ENCODE measurements at regions not wholly inside any gene's neighbourhood (a gene's known extent, or its start where the extent isn't known, plus 50 kb on each side); places are given as distances from the start of the nearest gene placed in this dataset.

DNA sequence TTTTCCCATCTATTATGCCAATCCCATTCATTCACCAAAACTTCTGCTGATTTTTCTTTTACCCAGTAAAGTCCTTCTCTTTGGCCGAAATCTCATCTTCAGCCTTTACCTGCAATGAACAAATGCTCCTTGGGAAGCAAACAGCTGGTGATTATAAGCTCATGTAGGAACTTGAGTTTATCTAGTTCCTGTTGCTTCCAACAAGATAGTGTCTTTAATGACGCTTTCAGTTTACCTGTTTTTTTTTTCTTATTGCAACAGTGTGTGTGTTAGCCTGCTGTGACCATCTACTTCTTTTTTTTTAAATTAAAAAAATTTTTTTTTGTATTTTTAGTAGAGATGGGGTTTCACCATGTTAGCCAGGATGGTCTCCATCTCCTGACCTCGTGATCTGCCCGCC lies 156.0 kb downstream of the CD47 start:
- TF ChIP-seq, protein P1, sequence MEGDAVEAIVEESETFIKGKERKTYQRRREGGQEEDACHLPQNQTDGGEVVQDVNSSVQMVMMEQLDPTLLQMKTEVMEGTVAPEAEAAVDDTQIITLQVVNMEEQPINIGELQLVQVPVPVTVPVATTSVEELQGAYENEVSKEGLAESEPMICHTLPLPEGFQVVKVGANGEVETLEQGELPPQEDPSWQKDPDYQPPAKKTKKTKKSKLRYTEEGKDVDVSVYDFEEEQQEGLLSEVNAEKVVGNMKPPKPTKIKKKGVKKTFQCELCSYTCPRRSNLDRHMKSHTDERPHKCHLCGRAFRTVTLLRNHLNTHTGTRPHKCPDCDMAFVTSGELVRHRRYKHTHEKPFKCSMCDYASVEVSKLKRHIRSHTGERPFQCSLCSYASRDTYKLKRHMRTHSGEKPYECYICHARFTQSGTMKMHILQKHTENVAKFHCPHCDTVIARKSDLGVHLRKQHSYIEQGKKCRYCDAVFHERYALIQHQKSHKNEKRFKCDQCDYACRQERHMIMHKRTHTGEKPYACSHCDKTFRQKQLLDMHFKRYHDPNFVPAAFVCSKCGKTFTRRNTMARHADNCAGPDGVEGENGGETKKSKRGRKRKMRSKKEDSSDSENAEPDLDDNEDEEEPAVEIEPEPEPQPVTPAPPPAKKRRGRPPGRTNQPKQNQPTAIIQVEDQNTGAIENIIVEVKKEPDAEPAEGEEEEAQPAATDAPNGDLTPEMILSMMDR (IDR thresholded peaks at IDR 0.05 in 4 of 5, conservative IDR thresholded peaks at IDR 0.05 in 1 of 5) = no peak
- no peak for TF ChIP-seq POLR2A (IDR thresholded peaks at IDR 0.05)

Data from gastrocnemius medialis (tissue), 4 donors.